ENCODE measurements at regions not wholly inside any gene's neighbourhood (a gene's known extent, or its start where the extent isn't known, plus 50 kb on each side); places are given as distances from the start of the nearest gene placed in this dataset.

- no peak for DNase-seq (ENCODE audit: low read depth, low spot score)
- ChIA-PET POLR2A (no interaction called here), CTCF (no interaction called here)
- no peak overlapping the region for H3K4me3 ChIP-seq (ENCODE audit: low read depth, low read length)
- H3K27me3 ChIP-seq (ENCODE audit: control insufficient read depth, insufficient read depth, low read length) = no peaks in the 10 kb centered on the region
- no peak overlapping the region for H3K27ac ChIP-seq (ENCODE audit: low read depth, low read length)
- peaks cover 5% of the 10 kb centered on the region for H3K9me3 ChIP-seq (ENCODE audit: control insufficient read depth, insufficient read depth, low read length)
- no peak for TF ChIP-seq CTCF (IDR thresholded peaks at IDR 0.05; ENCODE audit: low read depth, low read length)
Measured at GRCh38 chr10:23675585-23675984, 236.7 kb downstream of the OTUD1 start.

- Histone ChIP-seq H3K4me3 (ENCODE audit: low read depth, low read length) (no peak overlapping the region), H3K9me3 (ENCODE audit: control insufficient read depth, insufficient read depth, low read length) (peaks cover 5% of the 10 kb centered on the region), H3K27me3 (ENCODE audit: control insufficient read depth, insufficient read depth, low read length) (no peaks in the 10 kb centered on the region), H3K27ac (ENCODE audit: low read depth, low read length) (no peak overlapping the region)
- ChIA-PET POLR2A (no interaction called here), CTCF (no interaction called here)
- DNase-seq (ENCODE audit: low read depth, low spot score) = no peak
- no peak for TF ChIP-seq CTCF (IDR thresholded peaks at IDR 0.05; ENCODE audit: low read depth, low read length)
Measured at GRCh38 chr10:23676296-23676695, 237.4 kb downstream of the OTUD1 start.

GRCh38 chr10:23686722-23687121, 247.8 kb downstream of the OTUD1 start:
- Histone ChIP-seq H3K27ac (ENCODE audit: low read depth, low read length) (no peak overlapping the region), H3K27me3 (ENCODE audit: control insufficient read depth, insufficient read depth, low read length) (no peaks in the 10 kb centered on the region), H3K4me3 (ENCODE audit: low read depth, low read length) (no peak overlapping the region), H3K9me3 (ENCODE audit: control insufficient read depth, insufficient read depth, low read length) (peaks cover 7% of the 10 kb centered on the region; the same call in 1 of the 2 replicates)
- no peak for DNase-seq (ENCODE audit: low read depth, low spot score)
- POLR2A ChIA-PET = no interaction called here
- CTCF ChIA-PET = no interaction called here
- TF ChIP-seq CTCF (IDR thresholded peaks at IDR 0.05; ENCODE audit: low read depth, low read length) = no peak

GRCh38 chr10:23692736-23693135, 253.9 kb downstream of the OTUD1 start:
- POLR2A ChIA-PET = no interaction called here
- no peak for DNase-seq (ENCODE audit: low read depth, low spot score)
- Histone ChIP-seq H3K4me3 (ENCODE audit: low read depth, low read length) (no peak overlapping the region), H3K27me3 (ENCODE audit: control insufficient read depth, insufficient read depth, low read length) (peaks cover 6% of the 10 kb centered on the region), H3K27ac (ENCODE audit: low read depth, low read length) (no peak overlapping the region), H3K9me3 (ENCODE audit: control insufficient read depth, insufficient read depth, low read length) (peaks cover 18% of the 10 kb centered on the region; the same call in 1 of the 2 replicates)
- TF ChIP-seq CTCF (IDR thresholded peaks at IDR 0.05; ENCODE audit: low read depth, low read length) = no peak
- CTCF ChIA-PET = no interaction called here

DNA sequence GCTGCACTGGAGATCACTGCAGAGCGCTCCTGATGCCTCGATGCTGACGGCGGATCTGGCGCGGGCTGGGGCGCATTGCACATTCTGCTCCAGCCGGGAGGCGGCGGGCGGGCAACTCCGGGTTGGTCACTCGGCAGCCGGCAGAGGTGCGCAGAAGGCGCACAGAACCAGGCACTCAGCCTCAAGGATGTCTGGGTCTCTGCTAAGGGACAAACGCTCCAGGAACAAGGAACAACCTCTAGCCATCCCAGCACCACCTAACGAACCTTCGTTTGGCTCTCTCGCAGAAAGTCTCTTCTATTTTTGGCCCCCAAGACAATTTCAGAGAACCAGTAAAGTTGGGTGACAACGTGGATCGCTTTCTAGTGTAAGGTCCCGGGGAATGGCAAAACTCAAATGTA, 254.6 kb downstream of the OTUD1 start:
- Histone ChIP-seq H3K27me3 (ENCODE audit: control insufficient read depth, insufficient read depth, low read length) (peaks cover 6% of the 10 kb centered on the region), H3K27ac (ENCODE audit: low read depth, low read length) (no peak overlapping the region), H3K9me3 (ENCODE audit: control insufficient read depth, insufficient read depth, low read length) (peaks cover 18% of the 10 kb centered on the region; the same call in 1 of the 2 replicates), H3K4me3 (ENCODE audit: low read depth, low read length) (no peak overlapping the region)
- CTCF ChIA-PET = interaction anchor here (0.7 kb wide), 1 partner anchor 399 kb away, joined by 3 read pairs; no protein-coding TSS in a partner anchor
- no peak for DNase-seq (ENCODE audit: low read depth, low spot score)
- TF ChIP-seq CTCF (IDR thresholded peaks at IDR 0.05; ENCODE audit: low read depth, low read length) = no peak
- POLR2A ChIA-PET = no interaction called here
